Stimulated activated CD8-positive, alpha-beta memory T cell treated with anti-CD3 and anti-CD28 coated beads, Interleukin-4, amount 100 ng/mL, for 24 hours (primary cell): ENCODE measurements at regions not wholly inside any gene's neighbourhood (a gene's known extent, or its start where the extent isn't known, plus 50 kb on each side); places are given as distances from the start of the nearest gene placed in this dataset.
"Not testable (repeated sequence)": the region's sequence is repeated elsewhere in the genome, so short reads cannot be mapped to it uniquely, and the experiment has no call there.

ENCODE experiments used
- DNase-seq: peaks from one replicate; pipeline ENCODE4 v3.0.0-alpha.2; 2020; ENCODE audit warnings: low read depth

DNA sequence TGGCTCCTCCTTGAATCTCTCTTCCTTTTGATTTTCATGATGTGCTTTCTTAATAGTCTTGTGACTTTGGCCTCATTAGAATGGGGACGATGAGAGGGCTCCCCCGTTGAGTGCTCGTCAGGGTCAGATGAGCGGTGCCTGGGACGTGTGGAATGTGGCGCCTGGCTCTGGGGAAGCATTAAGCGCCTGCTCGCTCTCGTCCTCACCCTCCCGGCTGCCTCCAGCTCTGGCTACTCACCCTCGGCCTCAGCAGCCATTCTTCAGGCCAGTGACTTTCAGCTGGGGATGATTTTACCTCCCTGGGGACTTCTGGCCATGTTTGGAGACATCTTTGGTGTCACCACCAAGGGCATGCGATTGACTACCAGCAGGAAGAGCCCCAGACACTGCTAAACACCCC, 69.7 kb downstream of the RPS6KA4 start:
- no peak for DNase-seq

DNA sequence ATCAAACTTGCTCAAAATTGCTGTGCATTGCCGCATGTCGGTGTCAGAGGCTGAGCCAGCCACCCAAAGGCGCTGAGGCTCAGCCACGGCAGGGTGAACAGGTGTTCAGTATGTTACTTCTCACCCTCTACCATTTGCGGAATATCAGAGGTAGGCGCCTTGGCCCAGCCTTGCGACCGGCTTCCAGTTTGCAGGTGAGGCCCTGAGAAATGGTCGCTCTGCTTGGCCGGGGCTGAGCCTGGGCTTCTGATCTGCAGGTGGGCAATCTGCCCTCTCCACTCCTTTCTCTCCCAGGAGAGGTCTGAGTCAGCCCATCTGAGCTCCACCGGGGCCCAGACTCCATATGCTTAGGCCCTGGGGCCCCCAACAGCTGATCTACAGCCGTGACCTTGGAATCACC, 71.0 kb downstream of the RPS6KA4 start:
- no peak for DNase-seq

DNA sequence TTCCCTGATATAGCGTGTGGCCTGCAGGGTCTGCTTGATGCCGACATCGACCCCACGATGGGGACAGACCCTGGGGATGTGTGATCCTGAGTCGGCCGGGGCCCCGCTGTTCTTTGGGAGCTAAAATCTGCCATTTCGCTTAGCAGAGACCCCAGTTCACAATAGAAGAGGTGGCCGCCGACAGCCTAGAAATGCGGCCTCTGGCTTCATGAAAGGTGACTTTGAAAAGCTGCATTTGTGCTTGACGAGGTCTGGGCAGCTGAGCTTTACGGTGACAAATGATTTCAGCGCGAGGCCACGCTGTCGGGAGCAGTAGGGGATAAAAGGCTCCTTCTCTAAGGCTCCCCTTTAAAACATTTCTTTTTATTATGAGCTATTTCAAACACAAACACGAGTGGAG, 71.7 kb downstream of the RPS6KA4 start:
- DNase-seq, result no peak

DNA sequence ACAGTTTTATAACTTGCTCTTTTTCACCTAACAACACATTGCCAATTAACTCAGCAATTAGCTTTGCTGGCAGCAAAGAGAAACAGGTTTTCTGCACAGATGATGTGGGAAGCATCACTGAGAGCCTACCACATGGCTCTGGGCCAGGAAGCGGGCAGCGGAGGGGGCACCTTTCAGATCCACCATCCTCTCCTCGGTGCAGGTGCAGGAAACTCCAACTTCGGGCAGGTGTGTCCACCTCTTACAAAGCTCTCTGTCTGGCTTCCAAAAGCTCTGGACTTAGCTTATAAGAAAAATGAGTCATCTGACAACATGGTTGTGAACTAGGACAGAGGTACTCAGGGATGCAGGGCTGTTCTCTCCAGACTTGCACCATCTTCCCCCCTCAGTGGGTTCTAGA, 77.0 kb downstream of the RPS6KA4 start:
- no peak for DNase-seq

DNA sequence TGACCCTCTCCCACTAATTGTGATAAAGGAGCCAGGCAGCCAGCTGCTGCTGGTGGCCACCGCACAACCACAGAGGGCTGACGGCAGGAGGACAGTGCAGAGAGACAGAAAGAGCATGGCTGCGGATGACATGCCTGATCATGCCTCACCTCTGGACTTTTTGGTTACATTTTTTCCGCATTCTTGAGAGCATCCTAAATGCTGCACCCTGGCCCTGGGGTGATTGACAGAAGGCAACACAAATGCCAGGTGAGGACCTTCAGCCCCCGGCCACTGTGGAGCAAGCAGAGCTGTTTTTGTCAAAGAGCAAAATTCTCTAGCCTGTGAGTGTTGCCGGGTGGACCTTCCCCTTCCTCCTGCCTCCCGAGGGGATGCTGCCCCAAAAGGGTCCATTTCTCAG, 78.5 kb downstream of the RPS6KA4 start:
- no peak for DNase-seq

DNA sequence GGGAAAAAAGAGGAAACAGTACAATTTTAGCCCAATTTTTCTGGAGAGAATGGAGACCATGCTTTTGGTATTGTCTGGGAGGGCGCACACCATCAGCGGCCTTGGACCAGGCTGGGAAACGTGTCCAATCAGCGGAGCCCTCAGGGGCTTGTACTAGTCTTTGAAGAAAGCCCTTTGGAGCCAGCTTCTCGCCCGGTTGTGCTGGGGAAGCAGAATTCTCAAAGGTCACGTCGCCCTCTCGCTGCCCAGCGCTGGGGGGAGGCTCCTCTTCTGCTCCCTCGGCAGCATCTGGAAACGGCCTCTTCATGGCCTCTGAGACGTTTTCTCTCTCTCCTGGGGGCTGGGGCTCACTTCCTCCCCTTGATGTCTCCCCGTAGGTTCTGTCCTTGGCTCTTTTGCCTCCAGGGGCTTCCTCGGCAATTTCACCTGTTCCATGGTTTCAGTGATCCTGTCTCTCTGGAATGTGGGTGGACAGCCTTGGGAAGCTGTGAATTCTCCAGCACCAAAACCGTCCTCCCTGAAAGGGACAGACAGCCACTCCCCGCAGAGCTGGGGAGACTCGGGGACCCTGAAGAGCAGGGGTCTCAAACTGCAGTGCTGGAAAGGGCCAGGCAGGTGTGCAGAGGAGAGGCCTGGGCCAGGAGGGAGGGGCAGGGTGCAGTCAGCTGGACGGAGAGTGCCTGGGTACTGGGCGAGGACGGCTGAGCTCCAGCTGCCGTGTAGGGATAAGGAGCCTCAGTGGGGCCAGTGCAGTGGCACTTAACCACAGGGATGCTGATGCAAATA, 80.2 kb downstream of the RPS6KA4 start:
- no peak for DNase-seq

DNA sequence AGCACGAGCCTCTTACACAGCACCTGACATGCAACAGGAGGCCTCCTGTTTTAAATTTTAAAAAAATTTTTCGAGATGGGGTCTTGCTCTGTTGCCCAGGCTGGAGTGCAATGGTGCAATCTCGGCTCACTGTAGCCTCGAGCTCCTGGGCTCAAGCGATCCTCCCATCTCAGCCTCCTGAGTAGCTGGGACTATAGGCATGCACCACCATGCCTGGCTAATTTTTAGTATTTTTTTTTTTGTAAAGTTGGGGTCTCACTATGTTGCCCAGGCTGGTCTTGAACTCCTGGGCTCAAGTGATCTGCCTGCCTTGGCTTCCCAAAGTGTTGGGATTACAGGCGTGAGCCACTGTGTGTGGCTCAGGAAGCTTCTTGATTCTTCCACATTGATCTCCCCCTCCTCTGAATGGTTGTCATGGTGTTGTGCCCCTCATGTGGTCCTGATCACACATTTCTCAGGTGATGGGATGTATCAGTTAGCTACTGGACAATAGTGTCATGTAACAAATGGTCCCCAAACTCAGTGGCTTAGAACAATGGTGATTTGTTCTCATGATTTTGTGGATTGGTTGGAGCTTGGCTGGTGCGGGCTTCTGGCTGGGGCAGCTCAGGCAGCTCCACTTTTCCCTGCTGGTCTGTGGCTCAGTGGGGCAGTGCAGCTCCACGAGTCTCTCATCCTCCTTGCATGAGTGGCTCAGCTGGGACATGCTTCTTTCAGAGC, 81.0 kb downstream of the RPS6KA4 start:
- DNase-seq, result not testable (repeated sequence)

DNA sequence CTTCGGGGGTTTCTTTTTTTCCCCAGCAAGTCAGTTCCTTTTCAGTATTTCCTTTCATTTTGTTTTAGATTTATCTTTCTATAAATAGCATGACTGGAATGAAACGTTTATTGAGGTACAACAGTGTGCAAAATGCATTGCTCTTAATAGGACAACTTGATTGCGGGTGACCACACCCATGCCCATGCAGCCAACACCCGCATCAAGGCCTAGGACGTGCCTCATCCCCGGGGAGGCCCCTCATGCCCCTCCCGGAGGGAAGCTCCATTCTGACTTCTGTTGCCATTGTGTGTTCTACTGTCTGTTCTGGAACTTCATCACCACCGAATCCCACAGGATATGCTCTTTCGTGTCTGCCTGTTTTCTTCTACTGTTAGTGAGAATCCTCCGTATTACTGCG, 82.2 kb downstream of the RPS6KA4 start:
- DNase-seq, result no peak

DNA sequence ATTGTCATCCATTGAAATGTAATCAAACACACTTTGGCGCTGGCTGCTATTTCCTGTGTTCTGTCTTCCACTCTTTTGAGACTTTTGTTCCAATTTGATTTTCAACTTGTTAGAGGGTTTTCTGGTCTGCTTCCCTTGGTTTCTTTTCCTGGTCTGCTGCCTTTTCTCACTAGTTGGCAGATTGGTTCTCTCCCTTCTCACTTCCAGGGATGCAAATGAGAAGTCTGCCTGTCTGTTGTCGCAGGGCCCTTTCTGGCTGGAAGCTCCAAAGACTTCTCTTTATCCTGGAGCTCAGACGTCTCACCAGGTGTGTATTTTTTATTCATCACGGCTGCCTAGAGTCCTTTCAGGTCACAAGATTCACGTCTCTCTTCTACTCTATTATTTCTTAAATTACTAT, 84.0 kb downstream of the RPS6KA4 start:
- DNase-seq, result no peak

DNA sequence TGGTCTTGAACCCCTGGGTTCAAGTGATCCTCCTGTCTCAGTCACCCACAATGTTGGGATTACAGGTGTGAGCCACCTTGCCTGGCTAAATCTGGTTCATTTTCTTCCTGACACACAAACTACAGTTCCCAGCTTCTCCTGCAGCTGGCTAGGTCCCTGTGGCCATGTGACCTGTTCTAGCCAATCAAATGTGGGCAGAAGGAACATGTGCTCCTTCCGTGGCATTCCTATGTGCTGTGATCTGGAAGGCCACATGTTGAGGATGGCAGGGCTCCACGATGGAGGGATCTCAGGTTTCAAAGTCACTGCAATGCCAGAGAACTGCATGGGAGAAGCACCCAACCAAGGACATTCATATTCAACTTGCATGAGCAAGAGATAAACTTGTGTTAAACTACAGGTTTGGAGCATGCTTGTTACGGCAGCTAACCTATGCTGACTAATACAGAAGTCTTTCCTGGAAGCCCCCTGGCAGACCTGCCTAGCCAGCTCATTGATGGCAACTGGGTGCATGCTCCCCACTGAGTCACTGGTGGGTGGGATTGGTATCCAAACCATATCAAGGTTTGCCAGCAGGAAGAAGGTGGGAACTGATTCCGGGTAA, 86.0 kb downstream of the RPS6KA4 start:
- DNase-seq, result no peak

DNA sequence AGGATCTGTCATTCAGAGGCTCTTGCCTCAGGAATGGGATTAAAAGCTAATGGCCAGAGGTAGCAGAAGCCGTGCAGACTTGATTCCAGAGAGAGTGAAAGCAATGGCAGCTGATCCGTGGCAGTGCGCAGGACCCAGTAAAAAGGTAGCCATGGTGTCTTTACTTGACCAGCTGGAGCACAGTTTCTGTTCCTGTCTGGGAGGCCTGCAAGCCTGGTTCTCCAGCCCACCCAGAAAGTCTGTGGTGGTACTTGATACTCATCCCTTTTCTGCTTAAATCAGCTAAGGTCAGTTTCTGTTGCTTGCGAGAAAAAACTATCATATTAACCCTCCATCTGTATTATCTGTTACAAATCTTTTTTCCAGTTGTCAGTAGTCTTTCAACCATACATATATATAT, 86.7 kb downstream of the RPS6KA4 start:
- DNase-seq, result no peak

DNA sequence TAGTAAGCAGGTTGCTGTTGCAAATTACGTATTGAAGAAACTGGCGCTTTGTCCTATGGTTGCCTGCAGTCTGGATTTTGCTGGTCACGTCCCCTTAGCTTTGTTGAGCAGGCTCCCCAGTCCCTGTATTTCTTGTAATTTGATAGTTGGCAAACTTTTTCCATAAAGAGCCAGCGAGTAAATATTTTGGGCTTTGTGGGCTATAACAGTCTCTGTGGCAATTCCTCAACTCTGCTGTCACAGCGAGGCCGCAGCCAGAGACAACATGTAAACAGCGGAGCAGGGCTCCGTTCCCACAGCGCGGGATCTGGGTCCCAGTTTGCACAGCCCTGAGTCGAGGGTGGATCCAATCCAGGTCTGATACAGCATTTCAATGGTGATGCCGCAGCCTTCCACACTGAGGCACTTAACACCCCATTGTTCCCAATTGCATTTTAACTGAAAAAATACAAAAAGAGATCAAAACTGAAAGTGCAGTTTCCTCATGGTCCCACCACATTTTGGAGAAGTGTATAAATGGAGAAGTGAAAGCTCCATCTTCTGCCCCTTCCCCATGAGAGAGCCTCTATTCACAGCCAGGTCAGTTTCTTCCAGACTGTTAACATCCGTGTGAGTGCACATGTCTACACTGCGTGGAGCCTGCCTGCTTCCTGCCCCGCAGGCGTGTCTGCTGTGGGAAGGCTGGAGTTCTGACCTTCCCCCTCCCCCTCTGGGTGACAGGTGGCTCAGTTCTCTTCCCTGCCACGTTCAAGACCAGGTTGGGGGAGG, 89.1 kb downstream of the RPS6KA4 start:
- no peak for DNase-seq

DNA sequence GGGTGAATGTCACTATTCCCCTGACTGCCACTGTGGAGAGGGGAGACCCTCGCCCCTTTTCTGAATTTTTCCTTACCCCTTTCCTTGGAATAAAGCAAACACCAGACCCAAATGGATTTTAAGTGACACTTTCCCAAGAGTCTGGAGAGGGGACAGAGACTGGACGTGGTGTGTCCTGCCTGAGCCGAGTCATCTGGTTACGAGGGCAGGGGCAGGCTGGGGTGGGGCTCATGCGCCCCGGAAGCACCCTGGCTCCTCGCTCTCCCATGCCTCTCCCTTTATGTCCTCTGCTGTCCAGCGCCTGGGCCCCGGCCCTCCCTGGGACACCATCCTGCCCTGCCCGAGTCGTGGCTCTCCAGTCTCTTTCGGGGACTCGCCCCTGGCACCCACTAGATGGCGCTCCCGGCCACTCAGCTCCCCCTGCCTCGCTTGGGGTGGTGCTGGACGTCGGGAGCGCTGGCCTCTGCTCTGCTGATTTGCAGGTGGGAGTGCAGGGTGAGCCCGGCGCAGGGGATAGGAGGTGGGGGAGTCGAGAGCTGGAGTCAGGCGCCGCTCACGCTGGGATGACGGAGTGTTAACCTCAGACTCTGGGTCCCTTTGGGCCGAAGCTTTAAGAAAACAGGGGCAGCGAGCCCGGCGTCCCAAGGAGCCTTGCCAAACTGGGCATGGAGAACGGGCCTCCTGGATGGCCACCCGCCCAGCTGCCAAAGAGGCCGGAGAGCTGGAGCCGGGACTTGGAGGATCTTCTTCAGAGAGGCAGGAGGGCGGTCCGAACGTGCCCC, 89.8 kb downstream of the RPS6KA4 start:
- peak; percentile 57 for DNase-seq

DNA sequence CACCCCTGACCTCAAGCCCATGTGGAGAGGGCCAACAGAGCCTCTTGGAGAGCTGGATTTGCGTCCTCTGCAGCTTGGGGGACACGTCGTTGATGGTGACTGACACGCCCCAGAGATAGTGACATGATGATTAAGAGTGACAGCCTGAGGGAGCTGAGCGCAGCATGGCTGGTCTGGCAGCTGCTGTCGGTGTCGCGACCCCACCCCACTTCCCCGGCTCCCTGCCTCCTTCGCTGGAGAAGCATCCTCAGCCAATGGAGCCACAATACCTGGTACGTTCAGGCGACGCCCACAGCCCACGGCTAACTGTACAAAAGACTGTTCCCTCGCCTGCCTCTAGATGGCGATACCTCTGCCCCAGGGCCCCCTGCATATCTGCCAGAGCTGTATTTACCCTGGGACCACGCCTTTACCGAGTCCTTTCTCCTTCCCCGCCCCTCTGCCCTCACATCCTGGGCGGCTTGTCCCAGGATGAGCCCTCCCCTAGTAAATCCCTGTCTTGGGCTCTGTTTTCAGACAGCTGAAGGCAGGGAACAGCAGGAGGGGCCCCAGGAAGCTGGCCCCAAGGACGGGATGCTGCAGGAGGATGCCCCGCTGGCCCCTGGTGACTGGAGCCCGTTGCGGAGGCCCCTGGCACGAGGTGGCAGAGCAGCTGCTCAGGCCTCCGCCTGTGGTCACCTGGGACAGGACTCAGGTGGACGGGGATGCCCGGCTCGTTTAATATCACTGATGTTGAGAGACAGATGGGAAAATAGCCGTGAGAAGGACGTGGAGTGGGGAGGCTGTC, 90.6 kb downstream of the RPS6KA4 start:
- DNase-seq, result peak; percentile 51

DNA sequence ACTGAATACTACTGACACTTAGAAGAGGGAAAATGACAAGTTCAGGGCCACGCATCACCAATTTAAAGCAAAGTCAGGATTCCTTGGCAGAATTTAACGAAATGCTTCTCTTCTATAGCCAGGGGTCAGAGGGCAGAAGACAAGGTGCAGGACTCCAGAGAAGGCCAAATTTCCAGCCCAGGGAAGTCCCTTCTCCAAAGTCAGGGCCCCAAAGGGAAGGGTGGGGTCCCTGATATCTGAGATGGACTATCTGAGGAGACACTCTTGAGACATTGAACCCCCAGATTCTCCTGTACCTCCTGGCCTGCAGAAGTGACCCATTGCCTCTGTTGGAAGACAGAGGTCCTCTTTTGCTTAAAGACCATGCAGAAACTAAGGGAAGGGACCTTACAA, 91.2 kb downstream of the RPS6KA4 start:
- DNase-seq, result no peak

DNA sequence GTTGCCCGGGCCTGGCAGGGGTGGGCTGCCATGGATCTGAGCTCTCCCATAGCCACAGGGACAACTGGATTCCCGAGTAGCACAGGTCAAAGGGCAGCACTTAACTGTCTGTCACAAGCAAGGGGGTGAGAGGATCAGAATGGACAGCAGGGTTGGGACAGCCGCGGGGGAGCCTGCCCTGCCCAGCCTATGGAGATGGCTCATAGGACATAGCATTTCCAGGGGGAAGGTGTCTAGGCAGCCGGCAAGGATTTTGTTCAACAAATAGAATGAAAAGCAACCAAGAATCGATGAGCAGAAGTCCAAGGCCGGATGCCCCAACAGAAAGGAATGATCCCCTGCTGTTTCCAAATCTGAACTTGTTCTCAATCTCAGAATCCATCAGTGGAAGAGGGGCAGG, 92.9 kb downstream of the RPS6KA4 start:
- DNase-seq, result no peak

DNA sequence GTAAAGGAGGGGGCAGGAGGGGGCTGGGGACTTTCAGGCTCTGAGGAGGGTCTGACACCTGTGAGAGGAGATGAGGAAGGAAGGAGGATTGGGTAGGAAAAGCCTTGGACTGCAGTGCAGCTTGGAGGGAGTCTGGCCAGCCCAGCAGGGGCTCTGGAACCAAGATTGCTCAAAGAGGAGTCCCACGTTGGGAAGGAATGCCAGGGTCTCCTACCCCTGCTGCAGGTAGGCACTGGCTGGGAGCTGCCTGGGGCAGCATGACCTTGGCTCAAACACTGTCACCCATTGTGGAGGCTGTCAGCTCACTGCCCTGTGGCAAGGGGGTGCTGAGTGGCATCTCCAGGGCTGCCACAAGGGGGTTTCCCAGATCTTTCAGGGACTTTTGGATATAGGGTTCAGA, 94.5 kb downstream of the RPS6KA4 start:
- DNase-seq, result no peak

DNA sequence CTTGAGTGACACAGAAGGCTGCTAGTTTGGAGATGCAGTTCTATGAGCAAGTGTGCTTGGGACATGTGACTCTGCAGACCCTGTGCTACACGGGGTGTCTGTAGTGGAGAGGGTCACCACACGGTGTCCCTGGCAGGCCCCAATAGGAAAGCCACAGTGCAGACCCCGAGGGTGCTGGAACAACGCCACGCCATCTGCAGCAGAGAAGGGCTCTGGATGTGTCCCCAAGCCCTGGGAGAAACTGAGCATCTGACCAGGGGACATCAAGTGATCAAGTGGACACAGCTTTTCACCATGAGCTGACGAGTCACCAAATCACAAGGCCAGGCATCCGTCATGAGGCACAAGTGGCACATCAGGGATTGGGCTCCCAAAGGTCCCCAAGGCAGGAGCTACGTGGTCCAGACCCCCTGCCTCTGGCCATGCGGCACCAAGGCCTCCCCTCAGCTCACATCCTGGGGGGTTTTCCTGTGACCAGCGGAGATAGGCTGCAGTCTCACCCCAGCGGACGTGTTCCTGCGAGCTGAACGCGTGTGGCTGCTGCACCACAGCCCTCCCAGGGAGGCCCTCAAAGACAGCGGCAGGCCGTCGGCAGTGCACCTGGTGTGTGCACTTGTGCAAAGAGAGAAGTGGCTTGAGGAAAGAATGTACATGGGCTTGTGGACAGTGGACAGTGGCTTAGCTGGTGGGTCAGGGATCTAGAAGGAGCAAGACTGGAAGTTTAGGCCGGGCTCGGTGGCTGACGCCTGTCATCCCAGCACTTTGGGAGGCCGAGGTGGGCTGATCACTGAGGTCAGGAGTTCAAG, 96.7 kb downstream of the RPS6KA4 start:
- no peak for DNase-seq

DNA sequence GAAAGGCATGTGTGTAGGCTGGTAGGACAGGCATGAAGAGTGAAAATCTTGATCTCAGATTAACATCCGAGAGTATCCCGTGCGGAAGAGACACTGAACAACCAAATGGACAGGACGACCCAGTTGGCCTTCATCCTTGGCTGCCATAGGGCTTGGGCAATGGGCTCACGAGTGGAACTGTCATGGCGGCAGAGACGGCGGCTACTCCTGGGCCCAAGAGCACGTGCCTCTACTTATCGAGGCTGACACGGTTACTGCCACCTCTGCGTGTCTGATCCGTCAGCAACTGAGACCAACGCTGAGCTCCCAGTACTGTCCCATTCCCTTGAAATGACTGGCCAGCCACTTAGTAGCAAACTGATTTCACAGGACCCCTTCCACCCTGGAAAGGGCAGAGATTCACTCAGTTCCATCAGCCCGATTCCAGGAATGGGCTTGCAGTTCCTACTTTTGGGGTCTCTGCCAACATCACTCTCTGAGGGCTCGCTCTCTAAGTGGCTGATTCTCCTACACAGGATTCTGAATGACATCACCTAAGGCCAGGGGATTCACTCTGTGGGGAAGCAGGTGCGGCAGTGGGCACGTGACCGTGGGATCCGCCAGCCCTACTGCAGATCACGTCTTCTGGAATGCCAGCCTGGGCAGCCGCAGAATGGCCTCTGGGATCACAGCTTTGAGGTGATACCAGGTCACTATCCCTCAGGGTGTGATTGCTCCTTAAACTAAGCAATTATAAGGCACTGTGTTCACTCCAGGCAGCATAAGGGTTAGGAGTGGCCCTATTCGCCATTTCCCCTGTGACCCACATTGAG, 97.8 kb downstream of the RPS6KA4 start:
- DNase-seq, result no peak
